ENCODE measurements at regions not wholly inside any gene's neighbourhood (a gene's known extent, or its start where the extent isn't known, plus 50 kb on each side); places are given as distances from the start of the nearest gene placed in this dataset.

- TF ChIP-seq CTCF (IDR thresholded peaks at IDR 0.05) (no peak), POLR2A (IDR thresholded peaks at IDR 0.05) (no peak)
Observed at GRCh38 chr2:240247241-240247867, 106.9 kb upstream of the OTOS start.
